ENCODE measurements at regions not wholly inside any gene's neighbourhood (a gene's known extent, or its start where the extent isn't known, plus 50 kb on each side); places are given as distances from the start of the nearest gene placed in this dataset.
A peak's percentile ranks its signal among the peaks of the same experiment; 100 is the strongest.

- Histone ChIP-seq H3K27me3 (ENCODE audit: insufficient read depth, low read depth) (no peaks in the 10 kb centered on the region), H2AFZ (no peak overlapping the region), H4K20me1 (ENCODE audit: insufficient read depth) (no peaks in the 10 kb centered on the region), H3K79me2 (ENCODE audit: low read depth) (no peaks in the 10 kb centered on the region), H3K4me1 (replicated peaks; ENCODE audit: insufficient read depth) (peaks cover 63% of the 10 kb centered on the region), H3F3A (ENCODE audit: insufficient read depth, low read depth) (peaks cover 42% of the 10 kb centered on the region), H3K9me2 (ENCODE audit: insufficient read depth) (no peaks in the 10 kb centered on the region), H3K27ac (peak overlapping the region; percentile 69), H3K4me3 (no peak overlapping the region), H3K9me3 (ENCODE audit: insufficient read depth, low read depth) (no peaks in the 10 kb centered on the region), H3K36me3 (ENCODE audit: low read depth) (no peaks in the 10 kb centered on the region), H3K4me2 (peak overlapping the region; percentile 2; the same call in 1 of the 2 replicates)
- no peak for TF ChIP-seq CTCF (conservative IDR thresholded peaks at IDR 0.05)
- no peak for TF ChIP-seq EZH2 (IDR thresholded peaks at IDR 0.05; ENCODE audit: low read depth)
- no TSS peak for BruUV-seq (replicated peaks)
- DNase-seq = no peak
- intact Hi-C loops (cut with micrococcal nuclease; ENCODE audit: unreplicated experiment) = no loop called here
- ChIA-PET CTCF (no interaction called here), POLR2A (ENCODE audit: unreplicated experiment) (interaction anchor here (0.5 to 0.6 kb wide), 2 partner anchors 94 to 151 kb away, joined by 4 to 5 read pairs; no protein-coding TSS in a partner anchor)
Measured at GRCh38 chr2:42957861-42958301, 165.5 kb upstream of the HAAO start.

GRCh38 chr2:42957109-42957860 lies 164.9 kb upstream of the HAAO start:
- Histone ChIP-seq H3K4me2 (peak overlapping the region; percentile 2), H3K79me2 (ENCODE audit: low read depth) (no peaks in the 10 kb centered on the region), H3K36me3 (ENCODE audit: low read depth) (no peaks in the 10 kb centered on the region), H3K9me3 (ENCODE audit: insufficient read depth, low read depth) (no peaks in the 10 kb centered on the region), H2AFZ (no peak overlapping the region), H3F3A (ENCODE audit: insufficient read depth, low read depth) (peaks cover 42% of the 10 kb centered on the region), H3K4me3 (no peak overlapping the region), H3K27me3 (ENCODE audit: insufficient read depth, low read depth) (no peaks in the 10 kb centered on the region), H3K27ac (peak overlapping the region; percentile 69), H3K4me1 (replicated peaks; ENCODE audit: insufficient read depth) (peaks cover 63% of the 10 kb centered on the region), H4K20me1 (ENCODE audit: insufficient read depth) (no peaks in the 10 kb centered on the region), H3K9me2 (ENCODE audit: insufficient read depth) (no peaks in the 10 kb centered on the region)
- no TSS peak for BruUV-seq (replicated peaks)
- intact Hi-C loops (cut with micrococcal nuclease; ENCODE audit: unreplicated experiment) = no loop called here
- no peak for TF ChIP-seq EZH2 (IDR thresholded peaks at IDR 0.05; ENCODE audit: low read depth)
- TF ChIP-seq CTCF (conservative IDR thresholded peaks at IDR 0.05) = no peak
- ChIA-PET CTCF (no interaction called here), POLR2A (ENCODE audit: unreplicated experiment) (interaction anchor here (0.5 to 0.6 kb wide), 2 partner anchors 95 to 152 kb away, joined by 4 to 5 read pairs; no protein-coding TSS in a partner anchor)
- peak in 1 of 2 experiments; percentile 96 for DNase-seq

- Histone ChIP-seq H2AFZ (no peak overlapping the region), H3K79me2 (ENCODE audit: low read depth) (no peaks in the 10 kb centered on the region), H3F3A (ENCODE audit: insufficient read depth, low read depth) (peaks cover 40% of the 10 kb centered on the region), H3K27me3 (ENCODE audit: insufficient read depth, low read depth) (no peaks in the 10 kb centered on the region), H3K4me1 (replicated peaks; ENCODE audit: insufficient read depth) (peaks cover 59% of the 10 kb centered on the region), H3K36me3 (ENCODE audit: low read depth) (no peaks in the 10 kb centered on the region), H4K20me1 (ENCODE audit: insufficient read depth) (no peaks in the 10 kb centered on the region), H3K9me3 (ENCODE audit: insufficient read depth, low read depth) (no peaks in the 10 kb centered on the region), H3K27ac (no peak overlapping the region), H3K9me2 (ENCODE audit: insufficient read depth) (no peaks in the 10 kb centered on the region), H3K4me3 (no peak overlapping the region), H3K4me2 (no peak overlapping the region)
- DNase-seq = no peak
- CTCF ChIA-PET = no interaction called here
- TF ChIP-seq CTCF (conservative IDR thresholded peaks at IDR 0.05) = no peak
- no peak for TF ChIP-seq EZH2 (IDR thresholded peaks at IDR 0.05; ENCODE audit: low read depth)
- POLR2A ChIA-PET (ENCODE audit: unreplicated experiment) = interaction anchor here (0.6 kb wide), 1 partner anchor 489 kb away, joined by 5 read pairs; no protein-coding TSS in a partner anchor
- intact Hi-C loops (cut with micrococcal nuclease; ENCODE audit: unreplicated experiment) = loop anchor here (5.0 kb wide), 1 partner anchor 58 kb away; no protein-coding TSS in a partner anchor
- no TSS peak for BruUV-seq (replicated peaks)
Measured at GRCh38 chr2:42954227-42954962, 162.0 kb upstream of the HAAO start.

All from PC-9 (cell line).